ENCODE measurements at regions not wholly inside any gene's neighbourhood (a gene's known extent, or its start where the extent isn't known, plus 50 kb on each side); places are given as distances from the start of the nearest gene placed in this dataset.
"Not testable (repeated sequence)": the region's sequence is repeated elsewhere in the genome, so short reads cannot be mapped to it uniquely, and the experiment has no call there.

GRCh38 chr17:13140750-13141149 is 122.9 kb upstream of the ELAC2 start:
- no peak for DNase-seq (ENCODE audit: low read depth in 3 of 3)

- no peak for DNase-seq (ENCODE audit: low read depth in 3 of 3)
Observed at GRCh38 chr17:13135506-13135905, 117.7 kb upstream of the ELAC2 start.

- no peak for DNase-seq (ENCODE audit: low read depth in 3 of 3)
Observed at GRCh38 chr17:13134076-13134475, 116.2 kb upstream of the ELAC2 start.

- DNase-seq (ENCODE audit: low read depth in 3 of 3): no peak
Observed at GRCh38 chr17:13131225-13131624, 113.4 kb upstream of the ELAC2 start.

GRCh38 chr17:13129356-13129755 is 111.5 kb upstream of the ELAC2 start:
- no peak for DNase-seq (ENCODE audit: low read depth in 3 of 3)

GRCh38 chr17:13128676-13129075 is 110.8 kb upstream of the ELAC2 start:
- DNase-seq (ENCODE audit: low read depth in 3 of 3): no peak

GRCh38 chr17:13127921-13128602 is 110.2 kb upstream of the ELAC2 start:
- no peak for DNase-seq (ENCODE audit: low read depth in 3 of 3)

GRCh38 chr17:13120864-13121263 is 103.0 kb upstream of the ELAC2 start:
- DNase-seq (ENCODE audit: low read depth in 3 of 3): no peak

GRCh38 chr17:13118311-13118710 is 100.5 kb upstream of the ELAC2 start:
- no peak for DNase-seq (ENCODE audit: low read depth in 3 of 3)

- no peak for DNase-seq (ENCODE audit: low read depth in 3 of 3)
Observed at GRCh38 chr17:13117616-13118015, 99.8 kb upstream of the ELAC2 start.

GRCh38 chr17:13114601-13115031 is 96.8 kb upstream of the ELAC2 start:
- DNase-seq (ENCODE audit: low read depth in 3 of 3): no peak

GRCh38 chr17:13113821-13114525 is 96.1 kb upstream of the ELAC2 start:
- DNase-seq (ENCODE audit: low read depth in 3 of 3): no peak

- DNase-seq (ENCODE audit: low read depth in 3 of 3): no peak
Observed at GRCh38 chr17:13107676-13108235, 89.9 kb upstream of the ELAC2 start.

GRCh38 chr17:13106171-13106570 is 88.3 kb upstream of the ELAC2 start:
- DNase-seq (ENCODE audit: low read depth in 3 of 3): no peak

GRCh38 chr17:13104576-13104975 is 86.7 kb upstream of the ELAC2 start:
- no peak for DNase-seq (ENCODE audit: low read depth in 3 of 3)

- DNase-seq (ENCODE audit: low read depth in 3 of 3): no peak
Observed at GRCh38 chr17:13102477-13102876, 84.7 kb upstream of the ELAC2 start.

GRCh38 chr17:13099926-13100325 is 82.1 kb upstream of the ELAC2 start:
- DNase-seq (ENCODE audit: low read depth in 3 of 3): no peak

GRCh38 chr17:13099089-13099735 is 81.4 kb upstream of the ELAC2 start:
- no peak for DNase-seq (ENCODE audit: low read depth in 3 of 3)

GRCh38 chr17:13096291-13096690 is 78.5 kb upstream of the ELAC2 start:
- no peak for DNase-seq (ENCODE audit: low read depth in 3 of 3)

GRCh38 chr17:13092010-13092409 is 74.2 kb upstream of the ELAC2 start:
- not testable (repeated sequence) for DNase-seq (ENCODE audit: low read depth in 3 of 3)

GRCh38 chr17:13088666-13089065 is 70.8 kb upstream of the ELAC2 start:
- no peak for DNase-seq (ENCODE audit: low read depth in 3 of 3)

GRCh38 chr17:13087802-13088201 is 70.0 kb upstream of the ELAC2 start:
- no peak for DNase-seq (ENCODE audit: low read depth in 3 of 3)

Measured in stimulated activated CD4-positive, alpha-beta T cell treated with anti-CD3 and anti-CD28 coated beads, TNF-alpha, amount 100 ng/mL, for 48 hours (primary cell).